ENCODE measurements at regions not wholly inside any gene's neighbourhood (a gene's known extent, or its start where the extent isn't known, plus 50 kb on each side); places are given as distances from the start of the nearest gene placed in this dataset.

GRCh38 chr12:81809113-81809777, 50.1 kb upstream of the PPFIA2 start:
- TF ChIP-seq EZH2 (IDR thresholded peaks at IDR 0.05; ENCODE audit: borderline replicate concordance, insufficient read depth, low read depth, low read length, poor library complexity, severe bottlenecking) (no peak), CTCF (IDR thresholded peaks at IDR 0.05) (no peak)
